ENCODE measurements at regions not wholly inside any gene's neighbourhood (a gene's known extent, or its start where the extent isn't known, plus 50 kb on each side); places are given as distances from the start of the nearest gene placed in this dataset.

GRCh38 chr14:88947646-88948598, 123.5 kb downstream of the TTC8 start:
- Histone ChIP-seq H3K27me3 (ENCODE audit: control insufficient read depth in 2 of 2, insufficient read depth in 1 of 2, low read length in 1 of 2) (no peaks in the 10 kb centered on the region), H3K27ac (ENCODE audit: low read depth in 1 of 2, low read length in 1 of 2) (no peak overlapping the region), H3K36me3 (ENCODE audit: control insufficient read depth in 2 of 2, insufficient read depth in 2 of 2, low read length in 1 of 2) (no peaks in the 10 kb centered on the region), H3K4me3 (ENCODE audit: low read length in 2 of 2) (no peak overlapping the region), H3K4me1 (ENCODE audit: control insufficient read depth in 2 of 2, insufficient read depth in 2 of 2, low read length in 2 of 2) (no peaks in the 10 kb centered on the region), H3K9me3 (ENCODE audit: control insufficient read depth in 2 of 2, insufficient read depth in 1 of 2, low read length in 1 of 2) (peaks cover 0 to 7% of the 10 kb centered on the region in 2 donors)
- DNase-seq (ENCODE audit: low read depth in 6 of 9, low spot score in 9 of 9), result no peak
- WGBS, result 84% methylated on average over 7 of the region's 7 CpGs

GRCh38 chr14:88950069-88950468, 125.6 kb downstream of the TTC8 start:
- Histone ChIP-seq H3K4me1 (ENCODE audit: control insufficient read depth in 2 of 2, insufficient read depth in 2 of 2, low read length in 2 of 2) (no peaks in the 10 kb centered on the region), H3K27me3 (ENCODE audit: control insufficient read depth in 2 of 2, insufficient read depth in 1 of 2, low read length in 1 of 2) (no peaks in the 10 kb centered on the region), H3K27ac (ENCODE audit: low read depth in 1 of 2, low read length in 1 of 2) (no peak overlapping the region), H3K4me3 (ENCODE audit: low read length in 2 of 2) (no peak overlapping the region), H3K9me3 (ENCODE audit: control insufficient read depth in 2 of 2, insufficient read depth in 1 of 2, low read length in 1 of 2) (peaks cover 0 to 7% of the 10 kb centered on the region in 2 donors), H3K36me3 (ENCODE audit: control insufficient read depth in 2 of 2, insufficient read depth in 2 of 2, low read length in 1 of 2) (no peaks in the 10 kb centered on the region)
- no peak for DNase-seq (ENCODE audit: low read depth in 6 of 9, low spot score in 9 of 9)
- WGBS, result 83% methylated on average over 2 of the region's 2 CpGs

- Histone ChIP-seq H3K27ac (ENCODE audit: low read depth in 1 of 2, low read length in 1 of 2) (no peak overlapping the region), H3K4me3 (ENCODE audit: low read length in 2 of 2) (no peak overlapping the region), H3K4me1 (ENCODE audit: control insufficient read depth in 2 of 2, insufficient read depth in 2 of 2, low read length in 2 of 2) (no peaks in the 10 kb centered on the region), H3K36me3 (ENCODE audit: control insufficient read depth in 2 of 2, insufficient read depth in 2 of 2, low read length in 1 of 2) (no peaks in the 10 kb centered on the region), H3K27me3 (ENCODE audit: control insufficient read depth in 2 of 2, insufficient read depth in 1 of 2, low read length in 1 of 2) (no peaks in the 10 kb centered on the region), H3K9me3 (ENCODE audit: control insufficient read depth in 2 of 2, insufficient read depth in 1 of 2, low read length in 1 of 2) (peaks cover 0 to 7% of the 10 kb centered on the region in 2 donors)
- 81% methylated on average over 3 of the region's 3 CpGs for WGBS
- no peak for DNase-seq (ENCODE audit: low read depth in 6 of 9, low spot score in 9 of 9)
Observed at GRCh38 chr14:88951370-88951769, 126.9 kb downstream of the TTC8 start.

GRCh38 chr14:88952901-88953300, 128.4 kb downstream of the TTC8 start:
- H3K27ac ChIP-seq (ENCODE audit: low read depth in 1 of 2, low read length in 1 of 2), result no peak overlapping the region
- H3K36me3 ChIP-seq (ENCODE audit: control insufficient read depth in 2 of 2, insufficient read depth in 2 of 2, low read length in 1 of 2), result no peaks in the 10 kb centered on the region
- no peak overlapping the region for H3K4me3 ChIP-seq (ENCODE audit: low read length in 2 of 2)
- WGBS, result 91% methylated on average over 7 of the region's 7 CpGs
- H3K4me1 ChIP-seq (ENCODE audit: control insufficient read depth in 2 of 2, insufficient read depth in 2 of 2, low read length in 2 of 2), result no peaks in the 10 kb centered on the region
- H3K27me3 ChIP-seq (ENCODE audit: control insufficient read depth in 2 of 2, insufficient read depth in 1 of 2, low read length in 1 of 2), result no peaks in the 10 kb centered on the region
- H3K9me3 ChIP-seq (ENCODE audit: control insufficient read depth in 2 of 2, insufficient read depth in 1 of 2, low read length in 1 of 2), result peaks cover 0 to 7% of the 10 kb centered on the region in 2 donors
- DNase-seq (ENCODE audit: low read depth in 6 of 9, low spot score in 9 of 9), result no peak

GRCh38 chr14:88955455-88955854, 131.0 kb downstream of the TTC8 start:
- Histone ChIP-seq H3K4me3 (ENCODE audit: low read length in 2 of 2) (no peak overlapping the region), H3K27ac (ENCODE audit: low read depth in 1 of 2, low read length in 1 of 2) (no peak overlapping the region), H3K9me3 (ENCODE audit: control insufficient read depth in 2 of 2, insufficient read depth in 1 of 2, low read length in 1 of 2) (peaks cover 0 to 4% of the 10 kb centered on the region in 2 donors), H3K4me1 (ENCODE audit: control insufficient read depth in 2 of 2, insufficient read depth in 2 of 2, low read length in 2 of 2) (no peaks in the 10 kb centered on the region), H3K27me3 (ENCODE audit: control insufficient read depth in 2 of 2, insufficient read depth in 1 of 2, low read length in 1 of 2) (no peaks in the 10 kb centered on the region), H3K36me3 (ENCODE audit: control insufficient read depth in 2 of 2, insufficient read depth in 2 of 2, low read length in 1 of 2) (no peaks in the 10 kb centered on the region)
- 69% methylated on average over 2 of the region's 2 CpGs for whole genome bisulfite sequencing
- no peak for DNase-seq (ENCODE audit: low read depth in 6 of 9, low spot score in 9 of 9)

GRCh38 chr14:88960496-88960895, 136.0 kb downstream of the TTC8 start:
- 82% methylated on average over 5 of the region's 5 CpGs for WGBS
- no peak overlapping the region for H3K27ac ChIP-seq (ENCODE audit: low read depth in 1 of 2, low read length in 1 of 2)
- DNase-seq (ENCODE audit: low read depth in 6 of 9, low spot score in 9 of 9), result no peak
- no peaks in the 10 kb centered on the region for H3K36me3 ChIP-seq (ENCODE audit: control insufficient read depth in 2 of 2, insufficient read depth in 2 of 2, low read length in 1 of 2)
- H3K4me3 ChIP-seq (ENCODE audit: low read length in 2 of 2), result no peak overlapping the region
- H3K27me3 ChIP-seq (ENCODE audit: control insufficient read depth in 2 of 2, insufficient read depth in 1 of 2, low read length in 1 of 2), result no peaks in the 10 kb centered on the region
- H3K4me1 ChIP-seq (ENCODE audit: control insufficient read depth in 2 of 2, insufficient read depth in 2 of 2, low read length in 2 of 2), result no peaks in the 10 kb centered on the region
- H3K9me3 ChIP-seq (ENCODE audit: control insufficient read depth in 2 of 2, insufficient read depth in 1 of 2, low read length in 1 of 2), result no peaks in the 10 kb centered on the region

- H3K9me3 ChIP-seq (ENCODE audit: control insufficient read depth in 2 of 2, insufficient read depth in 1 of 2, low read length in 1 of 2), result no peaks in the 10 kb centered on the region
- no peaks in the 10 kb centered on the region for H3K27me3 ChIP-seq (ENCODE audit: control insufficient read depth in 2 of 2, insufficient read depth in 1 of 2, low read length in 1 of 2)
- H3K4me3 ChIP-seq (ENCODE audit: low read length in 2 of 2), result no peak overlapping the region
- no peaks in the 10 kb centered on the region for H3K36me3 ChIP-seq (ENCODE audit: control insufficient read depth in 2 of 2, insufficient read depth in 2 of 2, low read length in 1 of 2)
- WGBS, result 94% methylated on average over 3 of the region's 3 CpGs
- no peak for DNase-seq (ENCODE audit: low read depth in 6 of 9, low spot score in 9 of 9)
- no peak overlapping the region for H3K27ac ChIP-seq (ENCODE audit: low read depth in 1 of 2, low read length in 1 of 2)
- H3K4me1 ChIP-seq (ENCODE audit: control insufficient read depth in 2 of 2, insufficient read depth in 2 of 2, low read length in 2 of 2), result no peaks in the 10 kb centered on the region
Observed at GRCh38 chr14:88961214-88961613, 136.8 kb downstream of the TTC8 start.

DNA sequence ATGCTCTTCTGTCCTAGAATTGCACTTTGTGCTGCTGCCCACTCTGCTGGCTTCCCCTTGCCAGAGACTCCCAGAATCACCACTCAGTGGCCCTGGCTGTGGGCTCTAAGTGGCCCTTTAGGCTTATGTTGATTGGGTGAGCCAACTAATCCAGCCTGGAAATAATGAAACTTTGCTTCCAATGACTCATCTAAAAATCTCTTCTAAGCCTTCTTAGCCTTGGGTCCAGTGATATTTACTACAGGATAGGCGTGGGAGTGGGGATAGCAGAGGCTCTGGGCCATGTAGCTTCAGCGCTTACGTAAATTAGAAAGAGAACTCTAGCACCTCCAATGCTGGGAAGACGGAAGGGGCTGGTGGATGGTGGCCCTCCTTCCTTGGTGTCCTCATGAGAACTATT, 137.9 kb downstream of the TTC8 start:
- H3K4me1 ChIP-seq (ENCODE audit: control insufficient read depth in 2 of 2, insufficient read depth in 2 of 2, low read length in 2 of 2), result no peaks in the 10 kb centered on the region
- DNase-seq (ENCODE audit: low read depth in 6 of 9, low spot score in 9 of 9), result no peak
- no peaks in the 10 kb centered on the region for H3K36me3 ChIP-seq (ENCODE audit: control insufficient read depth in 2 of 2, insufficient read depth in 2 of 2, low read length in 1 of 2)
- no peaks in the 10 kb centered on the region for H3K9me3 ChIP-seq (ENCODE audit: control insufficient read depth in 2 of 2, insufficient read depth in 1 of 2, low read length in 1 of 2)
- no peak overlapping the region for H3K27ac ChIP-seq (ENCODE audit: low read depth in 1 of 2, low read length in 1 of 2)
- H3K4me3 ChIP-seq (ENCODE audit: low read length in 2 of 2), result no peak overlapping the region
- WGBS, result 84% methylated on average over 4 of the region's 4 CpGs
- no peaks in the 10 kb centered on the region for H3K27me3 ChIP-seq (ENCODE audit: control insufficient read depth in 2 of 2, insufficient read depth in 1 of 2, low read length in 1 of 2)

DNA sequence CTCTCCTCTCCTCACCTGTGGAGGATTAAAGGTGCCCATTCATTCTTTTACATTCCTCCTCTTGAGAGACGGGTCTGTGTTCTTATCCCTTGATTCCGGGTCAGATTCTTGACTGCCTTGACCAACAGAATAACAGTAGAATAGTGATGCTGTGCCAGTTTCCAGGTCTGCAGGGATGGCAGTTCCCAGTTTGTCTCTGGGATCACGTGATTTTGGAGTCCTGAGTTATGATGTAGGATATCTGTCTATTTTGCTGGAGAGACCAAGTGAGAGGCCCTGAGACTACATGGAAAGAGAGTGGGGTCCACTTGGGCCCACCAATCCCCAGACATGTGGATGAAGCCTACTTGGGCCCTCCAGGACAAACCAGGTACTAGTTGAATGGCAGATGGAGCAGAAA, 142.8 kb downstream of the TTC8 start:
- H3K4me1 ChIP-seq (ENCODE audit: control insufficient read depth in 2 of 2, insufficient read depth in 2 of 2, low read length in 2 of 2), result no peaks in the 10 kb centered on the region
- H3K4me3 ChIP-seq (ENCODE audit: low read length in 2 of 2), result no peak overlapping the region
- H3K27me3 ChIP-seq (ENCODE audit: control insufficient read depth in 2 of 2, insufficient read depth in 1 of 2, low read length in 1 of 2), result no peaks in the 10 kb centered on the region
- 86% methylated on average over 3 of the region's 3 CpGs for WGBS
- DNase-seq (ENCODE audit: low read depth in 6 of 9, low spot score in 9 of 9), result no peak
- H3K27ac ChIP-seq (ENCODE audit: low read depth in 1 of 2, low read length in 1 of 2), result no peak overlapping the region
- no peaks in the 10 kb centered on the region for H3K9me3 ChIP-seq (ENCODE audit: control insufficient read depth in 2 of 2, insufficient read depth in 1 of 2, low read length in 1 of 2)
- H3K36me3 ChIP-seq (ENCODE audit: control insufficient read depth in 2 of 2, insufficient read depth in 2 of 2, low read length in 1 of 2), result no peaks in the 10 kb centered on the region
